Keratinocyte (primary cell): ENCODE measurements at regions not wholly inside any gene's neighbourhood (a gene's known extent, or its start where the extent isn't known, plus 50 kb on each side); places are given as distances from the start of the nearest gene placed in this dataset.

Experiments
- DNase-seq: peaks from one replicate; pipeline ENCODE4 v3.0.0-alpha.2; 2011; ENCODE audit warnings: low read depth, missing footprints, low spot score
- FAIRE-seq: peaks from 2 replicates; lab custom pipeline; 2011; peaks lifted over from hg19 to GRCh38; lab: Jason Lieb, UNC
- H2AFZ ChIP-seq: 2 replicates; pipeline ENCODE4 v1.6.0; 2012; ENCODE audit warnings: low read length, control low read depth, inconsistent platforms; ENCODE audit not compliant: control insufficient read depth
- H3K27ac ChIP-seq: 2 replicates; pipeline ENCODE4 v1.5.1; 2011; ENCODE audit warnings: low read length; ENCODE audit not compliant: control insufficient read depth, insufficient read depth
- H3K27me3 ChIP-seq: 3 replicates; pipeline ENCODE4 v1.6.0; 2011; ENCODE audit warnings: low read length; ENCODE audit not compliant: control insufficient read depth, insufficient read depth; ENCODE audit errors: extremely low read depth
- H3K36me3 ChIP-seq, 2 experiments: 2 replicates in 1 of 2; 3 replicates in 1 of 2; pipeline ENCODE4 v1.5.1; 2011; ENCODE audit warnings: low read length in 2 of 2, mild to moderate bottlenecking in 1 of 2; ENCODE audit not compliant: control insufficient read depth in 2 of 2, insufficient read depth in 2 of 2; ENCODE audit errors: extremely low read depth in 1 of 2
- H3K4me1 ChIP-seq: 3 replicates; pipeline ENCODE4 v1.5.1; 2011; ENCODE audit warnings: low read length; ENCODE audit not compliant: control insufficient read depth, insufficient read depth; ENCODE audit errors: extremely low read depth
- H3K4me2 ChIP-seq: 3 replicates; pipeline ENCODE4 v1.6.0; 2011; ENCODE audit warnings: low read depth, low read length; ENCODE audit not compliant: control insufficient read depth, insufficient read depth; ENCODE audit errors: extremely low read depth
- H3K4me3 ChIP-seq, 3 experiments: fragments of 200-600 bp in 1 of 3; sonication (generic) in 1 of 3; 2 replicates in 2 of 3; 3 replicates in 1 of 3; pipeline ENCODE4 v1.5.1; 2011 to 2016; ENCODE audit warnings: low read length in 3 of 3, mild to moderate bottlenecking in 3 of 3, control low read depth in 2 of 3, inconsistent platforms in 1 of 3, low read depth in 1 of 3, mixed read lengths in 1 of 3, mixed run types in 1 of 3, moderate library complexity in 1 of 3; ENCODE audit not compliant: control insufficient read depth in 2 of 3, insufficient read depth in 2 of 3; ENCODE audit errors: extremely low read depth in 1 of 3
- H3K79me2 ChIP-seq: 2 replicates; pipeline ENCODE4 v1.6.0; 2012; ENCODE audit warnings: low read length; ENCODE audit not compliant: control insufficient read depth, insufficient read depth
- H3K9ac ChIP-seq: 3 replicates; pipeline ENCODE4 v1.6.0; 2011; ENCODE audit warnings: low read length; ENCODE audit not compliant: control insufficient read depth, insufficient read depth; ENCODE audit errors: extremely low read depth
- H3K9me1 ChIP-seq: 3 replicates; pipeline ENCODE4 v1.6.0; 2011; ENCODE audit warnings: low read length; ENCODE audit not compliant: control insufficient read depth, insufficient read depth; ENCODE audit errors: extremely low read depth
- H3K9me3 ChIP-seq: 2 replicates; pipeline ENCODE4 v1.5.1; 2012; ENCODE audit warnings: low read depth, low read length; ENCODE audit not compliant: control insufficient read depth
- H4K20me1 ChIP-seq: 3 replicates; pipeline ENCODE4 v1.6.0; 2011; ENCODE audit warnings: low read length; ENCODE audit not compliant: control insufficient read depth, insufficient read depth; ENCODE audit errors: extremely low read depth
- EZH2 ChIP-seq: IDR thresholded peaks from one replicate; pipeline ENCODE4 v1.6.1; 2012; ENCODE audit warnings: inconsistent platforms, mild to moderate bottlenecking, low read length, moderate library complexity
- dilution Hi-C: fragments of 300-500 bp; cut with MboI; formaldehyde crosslinking; loops from one replicate; pipeline ENCODE4 v1.7.0; 2020; ENCODE audit warnings: low sequenced_read_pairs; ENCODE audit not compliant: extremely low pct_ligation_motif_present
- TF ChIP-seq, protein P1 (sequence below), 3 experiments: IDR thresholded peaks in 1 of 3; conservative IDR thresholded peaks in 1 of 3; optimal IDR thresholded peaks in 1 of 3; 2 replicates in 2 of 3; 3 replicates in 1 of 3; pipeline versions ENCODE3 to v1.5.1; 2011; ENCODE audit warnings: low read length in 3 of 3, mild to moderate bottlenecking in 3 of 3, moderate library complexity in 2 of 3, control low read depth in 1 of 3, inconsistent platforms in 1 of 3; ENCODE audit not compliant: insufficient read depth in 2 of 3; ENCODE audit errors: extremely low read depth in 1 of 3

DNA sequence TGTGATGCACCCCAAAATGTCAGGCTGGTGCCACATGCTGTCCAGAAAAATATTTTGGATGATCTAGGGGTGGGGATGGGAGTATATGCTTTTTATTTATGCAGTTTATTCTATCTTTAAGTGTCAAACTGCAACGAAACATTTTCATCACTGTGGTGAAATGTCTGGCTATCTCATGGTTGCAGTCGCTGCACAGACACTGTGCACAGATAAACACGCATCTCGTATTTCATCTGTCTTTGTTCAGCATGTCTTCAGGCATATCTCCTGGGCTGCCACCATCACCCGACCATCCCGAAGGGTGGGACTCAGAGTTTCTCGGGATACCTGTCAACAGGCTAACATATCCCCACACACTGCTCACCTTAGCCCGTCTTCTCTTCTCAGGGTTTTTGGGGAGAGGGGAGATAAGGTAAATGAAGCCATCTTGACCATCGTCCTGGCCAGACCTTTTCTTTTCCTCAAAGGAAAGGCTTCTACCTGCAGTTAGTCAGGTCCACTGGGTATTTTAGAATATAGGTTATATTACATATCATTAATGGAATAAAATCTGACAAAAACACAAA, 80.7 kb upstream of the NABP1 start:
- Histone ChIP-seq H2AFZ (no peak overlapping the region), H3K36me3 (no peaks in the 10 kb centered on the region), H3K27me3 (no peaks in the 10 kb centered on the region), H4K20me1 (no peaks in the 10 kb centered on the region), H3K9ac (no peak overlapping the region), H3K9me1 (no peaks in the 10 kb centered on the region), H3K9me3 (no peaks in the 10 kb centered on the region), H3K4me2 (no peak overlapping the region), H3K27ac (no peak overlapping the region), H3K4me1 (peaks cover 15% of the 10 kb centered on the region), H3K4me3 (no peak overlapping the region), H3K79me2 (no peaks in the 10 kb centered on the region)
- FAIRE-seq = no peak
- no peak for TF ChIP-seq EZH2
- no peak for DNase-seq
- dilution Hi-C loops = no loop called here

DNA sequence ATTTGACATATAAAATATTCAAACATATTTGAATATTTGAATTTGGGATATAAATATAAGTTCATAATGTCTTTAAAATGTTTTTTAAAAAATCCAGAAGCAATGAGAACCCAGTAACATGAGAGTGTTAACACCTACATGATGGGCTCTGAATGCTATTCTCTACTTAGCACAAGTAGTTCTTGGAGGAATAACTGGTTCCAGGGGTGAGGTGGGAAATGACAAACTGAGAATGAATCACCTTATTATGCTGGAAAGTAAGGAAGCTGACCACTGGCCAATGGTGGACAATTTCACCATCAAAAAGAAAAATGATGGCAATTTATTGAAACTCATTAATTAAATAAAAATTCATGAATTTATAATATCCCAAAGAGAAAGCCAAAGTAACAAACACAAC, 79.6 kb upstream of the NABP1 start:
- no peak overlapping the region for H3K27ac ChIP-seq
- H3K27me3 ChIP-seq = no peaks in the 10 kb centered on the region
- TF ChIP-seq, protein P1, sequence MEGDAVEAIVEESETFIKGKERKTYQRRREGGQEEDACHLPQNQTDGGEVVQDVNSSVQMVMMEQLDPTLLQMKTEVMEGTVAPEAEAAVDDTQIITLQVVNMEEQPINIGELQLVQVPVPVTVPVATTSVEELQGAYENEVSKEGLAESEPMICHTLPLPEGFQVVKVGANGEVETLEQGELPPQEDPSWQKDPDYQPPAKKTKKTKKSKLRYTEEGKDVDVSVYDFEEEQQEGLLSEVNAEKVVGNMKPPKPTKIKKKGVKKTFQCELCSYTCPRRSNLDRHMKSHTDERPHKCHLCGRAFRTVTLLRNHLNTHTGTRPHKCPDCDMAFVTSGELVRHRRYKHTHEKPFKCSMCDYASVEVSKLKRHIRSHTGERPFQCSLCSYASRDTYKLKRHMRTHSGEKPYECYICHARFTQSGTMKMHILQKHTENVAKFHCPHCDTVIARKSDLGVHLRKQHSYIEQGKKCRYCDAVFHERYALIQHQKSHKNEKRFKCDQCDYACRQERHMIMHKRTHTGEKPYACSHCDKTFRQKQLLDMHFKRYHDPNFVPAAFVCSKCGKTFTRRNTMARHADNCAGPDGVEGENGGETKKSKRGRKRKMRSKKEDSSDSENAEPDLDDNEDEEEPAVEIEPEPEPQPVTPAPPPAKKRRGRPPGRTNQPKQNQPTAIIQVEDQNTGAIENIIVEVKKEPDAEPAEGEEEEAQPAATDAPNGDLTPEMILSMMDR (optimal IDR thresholded peaks at IDR 0.05 in 1 of 3, IDR thresholded peaks at IDR 0.05 in 1 of 3, conservative IDR thresholded peaks at IDR 0.05 in 1 of 3; ENCODE audit: extremely low read depth in 1 of 3, insufficient read depth in 2 of 3, low read length in 3 of 3) = no peak
- no peak for TF ChIP-seq EZH2
- FAIRE-seq = no peak
- peaks cover 14% of the 10 kb centered on the region for H3K4me1 ChIP-seq
- H3K9ac ChIP-seq = no peak overlapping the region
- H2AFZ ChIP-seq = no peak overlapping the region
- H3K9me3 ChIP-seq = no peaks in the 10 kb centered on the region
- no peak for DNase-seq
- no peaks in the 10 kb centered on the region for H4K20me1 ChIP-seq
- no peaks in the 10 kb centered on the region for H3K36me3 ChIP-seq
- dilution Hi-C loops = no loop called here
- no peak overlapping the region for H3K4me2 ChIP-seq
- no peak overlapping the region for H3K4me3 ChIP-seq
- no peaks in the 10 kb centered on the region for H3K79me2 ChIP-seq
- H3K9me1 ChIP-seq = no peaks in the 10 kb centered on the region

DNA sequence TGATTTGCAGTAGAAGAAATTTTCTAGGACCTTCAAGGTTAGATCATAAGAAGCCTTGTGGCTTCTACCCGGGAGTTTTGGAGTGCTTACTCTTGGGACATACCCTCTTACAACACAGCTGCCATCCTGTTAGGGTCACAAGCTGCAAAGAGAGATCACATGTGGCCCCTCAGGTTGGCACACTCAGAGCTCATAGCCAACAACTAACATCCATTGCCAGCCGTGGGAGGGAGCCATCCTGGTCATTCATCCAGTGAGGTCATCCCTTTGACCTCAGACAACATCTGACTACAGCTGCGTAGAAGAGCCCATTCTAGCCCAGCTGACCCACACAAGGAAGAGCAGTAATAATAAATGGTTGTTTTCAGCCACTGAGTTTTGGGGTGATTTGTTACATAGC, 76.9 kb upstream of the NABP1 start:
- Histone ChIP-seq H3K9ac (no peak overlapping the region), H4K20me1 (no peaks in the 10 kb centered on the region), H3K27ac (no peak overlapping the region), H3K4me3 (no peak overlapping the region), H2AFZ (no peak overlapping the region), H3K9me3 (no peaks in the 10 kb centered on the region), H3K9me1 (no peaks in the 10 kb centered on the region), H3K27me3 (no peaks in the 10 kb centered on the region), H3K4me2 (no peak overlapping the region), H3K79me2 (no peaks in the 10 kb centered on the region), H3K4me1 (no peaks in the 10 kb centered on the region), H3K36me3 (no peaks in the 10 kb centered on the region)
- dilution Hi-C loops = no loop called here
- FAIRE-seq (no peak), DNase-seq (no peak)
- TF ChIP-seq, protein P1 (optimal IDR thresholded peaks at IDR 0.05 in 1 of 3, IDR thresholded peaks at IDR 0.05 in 1 of 3, conservative IDR thresholded peaks at IDR 0.05 in 1 of 3; ENCODE audit: extremely low read depth in 1 of 3, insufficient read depth in 2 of 3, low read length in 3 of 3) = no peak
- TF ChIP-seq EZH2 = no peak
